MCF 10A (cell line): ENCODE measurements at regions not wholly inside any gene's neighbourhood (a gene's known extent, or its start where the extent isn't known, plus 50 kb on each side); places are given as distances from the start of the nearest gene placed in this dataset.
"Not testable (repeated sequence)": the region's sequence is repeated elsewhere in the genome, so short reads cannot be mapped to it uniquely, and the experiment has no call there.

Source experiments
- BruUV-seq: library from RNA; stranded (reverse); fragments of 400-500 nt; replicated peaks from 2 replicates; lab custom pipeline; 2021; lab: Mats Ljungman, UMichigan
- CTCF ChIA-PET: fragments of 300-600 bp; sonication (Branson Sonifier 250); formaldehyde crosslinking; extraction: SDS; loops from one replicate; lab custom pipeline; 2021; ENCODE audit warnings: antibody characterized with exemption, inconsistent platforms; lab: Yijun Ruan, JAX
- POLR2A ChIA-PET: fragments of 300-600, 350-650 bp; sonication (Branson Sonifier 250); formaldehyde crosslinking; extraction: SDS; loops from one replicate; lab custom pipeline; 2020; ENCODE audit warnings: antibody characterized with exemption, inconsistent platforms; lab: Yijun Ruan, JAX
- DNase-seq: peaks from one replicate; pipeline ENCODE4 v3.0.0-alpha.2; 2018; ENCODE audit not compliant: unreplicated experiment
- H3K27ac Mint-ChIP-seq: one replicate; pipeline ENCODE4 v1.8.0; 2022; ENCODE audit warnings: mild to moderate bottlenecking, low read depth, mixed read lengths; ENCODE audit not compliant: unreplicated experiment
- H3K27me3 Mint-ChIP-seq: one replicate; pipeline ENCODE4 v1.8.0; 2022; ENCODE audit warnings: mixed read lengths; ENCODE audit not compliant: insufficient read depth, unreplicated experiment
- H3K36me3 Mint-ChIP-seq: one replicate; pipeline ENCODE4 v1.8.0; 2022; ENCODE audit warnings: mild to moderate bottlenecking, moderate library complexity, mixed read lengths; ENCODE audit not compliant: insufficient read depth, unreplicated experiment
- H3K4me1 Mint-ChIP-seq: one replicate; pipeline ENCODE4 v1.8.0; 2022; ENCODE audit warnings: mixed read lengths; ENCODE audit not compliant: insufficient read depth, unreplicated experiment
- H3K4me3 Mint-ChIP-seq: one replicate; pipeline ENCODE4 v1.8.0; 2022; ENCODE audit warnings: mild to moderate bottlenecking, moderate library complexity, mixed read lengths; ENCODE audit not compliant: unreplicated experiment
- H3K9me3 Mint-ChIP-seq: one replicate; pipeline ENCODE4 v1.8.0; 2022; ENCODE audit warnings: mixed read lengths; ENCODE audit not compliant: unreplicated experiment
- CTCF ChIP-seq: fragments of 200-600 bp; IDR thresholded peaks from one replicate; pipeline ENCODE4 v1.8.0; 2022; ENCODE audit warnings: antibody characterized with exemption, mild to moderate bottlenecking; ENCODE audit not compliant: unreplicated experiment
- intact Hi-C: fragments of 100-400 bp; cut with micrococcal nuclease; formaldehyde crosslinking; loops from 2 replicates; pipeline ENCODE4 v1.14.1; 2022

GRCh38 chr9:82882138-82882537, 180.8 kb downstream of the RASEF start:
- H3K36me3 Mint-ChIP-seq, result peaks cover 6% of the 10 kb centered on the region
- no peaks in the 10 kb centered on the region for H3K27me3 Mint-ChIP-seq
- peak; percentile 2 for DNase-seq
- BruUV-seq, result no TSS peak
- peaks cover 8% of the 10 kb centered on the region for H3K4me1 Mint-ChIP-seq
- ChIA-PET CTCF (no interaction called here), POLR2A (no interaction called here)
- intact Hi-C loops, result no loop called here
- no peak for TF ChIP-seq CTCF
- H3K27ac Mint-ChIP-seq, result no peak overlapping the region
- no peak overlapping the region for H3K4me3 Mint-ChIP-seq
- no peaks in the 10 kb centered on the region for H3K9me3 Mint-ChIP-seq

- no peak overlapping the region for H3K4me3 Mint-ChIP-seq
- no TSS peak for BruUV-seq
- POLR2A ChIA-PET, result no interaction called here
- no peak overlapping the region for H3K27ac Mint-ChIP-seq
- peaks cover 6% of the 10 kb centered on the region for H3K36me3 Mint-ChIP-seq
- H3K9me3 Mint-ChIP-seq, result no peaks in the 10 kb centered on the region
- no peak for TF ChIP-seq CTCF
- intact Hi-C loops, result no loop called here
- DNase-seq, result no peak
- CTCF ChIA-PET, result no interaction called here
- peaks cover 8% of the 10 kb centered on the region for H3K4me1 Mint-ChIP-seq
- H3K27me3 Mint-ChIP-seq, result no peaks in the 10 kb centered on the region
These were observed 180.2 kb downstream of the RASEF start for GRCh38 chr9:82882748-82883147.

- TF ChIP-seq CTCF, result no peak
- ChIA-PET CTCF (no interaction called here), POLR2A (no interaction called here)
- H3K4me3 Mint-ChIP-seq, result no peak overlapping the region
- H3K27me3 Mint-ChIP-seq, result no peaks in the 10 kb centered on the region
- H3K9me3 Mint-ChIP-seq, result no peaks in the 10 kb centered on the region
- BruUV-seq, result no TSS peak
- peaks cover 6% of the 10 kb centered on the region for H3K36me3 Mint-ChIP-seq
- no peak for DNase-seq
- intact Hi-C loops, result no loop called here
- no peak overlapping the region for H3K27ac Mint-ChIP-seq
- H3K4me1 Mint-ChIP-seq, result peaks cover 8% of the 10 kb centered on the region
These were observed 179.5 kb downstream of the RASEF start for GRCh38 chr9:82883436-82883835.

- CTCF ChIA-PET, POLR2A ChIA-PET, DNase-seq, intact Hi-C loops, BruUV-seq, H3K27me3 Mint-ChIP-seq, H3K36me3 Mint-ChIP-seq, H3K27ac Mint-ChIP-seq, H3K4me3 Mint-ChIP-seq, H3K4me1 Mint-ChIP-seq, H3K9me3 Mint-ChIP-seq: not testable (repeated sequence)
These were observed 179.0 kb downstream of the RASEF start for GRCh38 chr9:82883974-82884373.

GRCh38 chr9:82890401-82890800, 172.5 kb downstream of the RASEF start:
- Mint-ChIP-seq H3K27me3 (no peaks in the 10 kb centered on the region), H3K4me3 (no peak overlapping the region), H3K4me1 (no peaks in the 10 kb centered on the region), H3K9me3 (no peaks in the 10 kb centered on the region), H3K36me3 (no peaks in the 10 kb centered on the region), H3K27ac (no peak overlapping the region)
- ChIA-PET CTCF (interaction anchor here (0.5 kb wide), 1 partner anchor 67 kb away, joined by 4 read pairs; no protein-coding TSS in a partner anchor), POLR2A (no interaction called here)
- no peak for TF ChIP-seq CTCF
- no peak for DNase-seq
- intact Hi-C loops, result no loop called here
- BruUV-seq, result no TSS peak
